Heart left ventricle (tissue), 16 donors: ENCODE measurements at regions not wholly inside any gene's neighbourhood (a gene's known extent, or its start where the extent isn't known, plus 50 kb on each side); places are given as distances from the start of the nearest gene placed in this dataset.

ENCODE experiments used
- ATAC-seq, 4 donors: fragments of 200-7000 bp; cut with Tn5 transposase; one replicate each; pipeline ENCODE4 v1.9.1; 2020 to 2022; ENCODE audit warnings: moderate library complexity in 4 of 4, mild to moderate bottlenecking in 3 of 4, moderate number of reproducible peaks in 1 of 4
- DNase-seq, 5 donors: peaks; one replicate each; pipeline ENCODE4 v3.0.0-alpha.2; 2020
- H3K27ac ChIP-seq, 12 donors: fragments of 200-600 bp; sonication (generic) in 4 of 12; one replicate each; pipeline versions ENCODE4 v1.5.0 to v1.8.0; 2016 to 2022; ENCODE audit warnings: mild to moderate bottlenecking in 2 of 12
- H3K27me3 ChIP-seq, 9 donors: fragments of 200-600 bp; sonication (generic) in 2 of 9; one replicate each; pipeline versions ENCODE4 v1.5.1 to v1.8.0; 2016 to 2022; ENCODE audit warnings: mild to moderate bottlenecking in 3 of 9
- H3K36me3 ChIP-seq, 9 donors: fragments of 200-600 bp; sonication (generic) in 2 of 9; one replicate each; pipeline versions ENCODE4 v1.5.0 to v1.8.0; 2018 to 2022; ENCODE audit warnings: mild to moderate bottlenecking in 2 of 9
- H3K4me1 ChIP-seq, 12 donors: fragments of 200-600 bp; sonication (generic) in 4 of 12; one replicate each; pipeline versions ENCODE4 v1.5.0 to v1.8.0; 2016 to 2022; ENCODE audit warnings: mild to moderate bottlenecking in 3 of 12
- H3K4me3 ChIP-seq, 12 donors: fragments of 200-600 bp; sonication (generic) in 4 of 12; one replicate each; pipeline versions ENCODE4 v1.5.0 to v1.8.0; 2017 to 2022; ENCODE audit warnings: mild to moderate bottlenecking in 9 of 12, moderate library complexity in 4 of 12
- H3K9me3 ChIP-seq, 12 donors: fragments of 200-600 bp; sonication (generic) in 4 of 12; one replicate each; pipeline versions ENCODE4 v1.5.0 to v1.8.0; 2016 to 2022; ENCODE audit warnings: mild to moderate bottlenecking in 1 of 12
- CTCF ChIP-seq, 12 donors: fragments of 200-600 bp; sonication (generic) in 4 of 12; IDR thresholded peaks; one replicate each; pipeline versions ENCODE4 v1.5.0 to v1.8.0; 2018 to 2022; ENCODE audit warnings: antibody characterized with exemption in 12 of 12, mild to moderate bottlenecking in 5 of 12
- POLR2A ChIP-seq, 2 donors: fragments of 450-650 bp; IDR thresholded peaks; one replicate each; pipeline ENCODE4 v1.6.1; 2017; ENCODE audit warnings: antibody characterized with exemption in 2 of 2, mild to moderate bottlenecking in 2 of 2, moderate library complexity in 2 of 2
- WGBS, 4 donors: extraction: QIAGEN DNeasy Blood & Tissue Kit in 2 of 4; methylation state at CpG; one replicate each; pipeline versions ENCODE4 v1.1.5 to v1.1.7; 2013 to 2018; 5-methylcytosine and 5-hydroxymethylcytosine counted together
- intact Hi-C, 10 donors: fragments of 100-400 bp; cut with DNase I; formaldehyde crosslinking; loops; one replicate each; pipeline versions ENCODE4 v1.11.1 to v1.14.2; 2022
- donor health status: ischemic (EF 13 %, LVEDD 7.1; RV severe dilation, severe dysfunction).
- donor health status: healthy with polysubstance abuse.
- donor health status: DM: no; HTN: yes; CAD: no.
- donor health status: DM: no; HTN: no; CAD: no.
- donor health status: ischemic (EF 25% LVEDD 6.9; RV normal size, moderate dysfunction).
- donor health status: ischemic (EF 25% LVEDD 5.7; RV mildly dilated, moderate dysfunction).
- donor health status: healthy.
- donor health status: DM: yes; HTN: yes; CAD: no.
- donor health status: ischemic (EF 35%, LVEDD 5.7; RV mildly dilated, moderate dysfunction).
- donor health status: nonischemic (EF 11% LVEDD 7.7; RV severe dilation, severe dysfunction).
- donor health status: DM: yes; HTN: yes; CAD: no.
- donor health status: PGD.
- donor health status: ischemic (EF 29% LVEDD 5.4; RV normal size, mild dysfunction).
- donor health status: nonischemic (EF 23%, LVEDD 6.1; RV moderate dilation, normal function).

GRCh38 chr4:3864742-3865721 lies 98.8 kb downstream of the ADRA2C start:
- Histone ChIP-seq H3K9me3 (no peaks in the 10 kb centered on the region), H3K36me3 (no peaks in the 10 kb centered on the region), H3K4me1 (peaks cover 0 to 13% (median 0%) of the 10 kb centered on the region in 12 donors), H3K27me3 (peaks cover 0 to 67% (median 14%) of the 10 kb centered on the region in 9 donors), H3K27ac (no peak overlapping the region), H3K4me3 (no peak overlapping the region)
- TF ChIP-seq POLR2A (IDR thresholded peaks at IDR 0.05) = no peak
- no peak for TF ChIP-seq CTCF (IDR thresholded peaks at IDR 0.05)
- ATAC-seq (no peak), DNase-seq (no peak)
- intact Hi-C loops = no loop called here
- 71 to 81% (median 77%) methylated on average over 12 to 28 of the region's 28 CpGs for WGBS, 4 donors

- Histone ChIP-seq H3K9me3 (no peaks in the 10 kb centered on the region), H3K27me3 (peaks cover 4 to 68% (median 25%) of the 10 kb centered on the region in 9 donors), H3K4me3 (no peak overlapping the region), H3K27ac (no peak overlapping the region), H3K4me1 (peaks cover 0 to 14% (median 0%) of the 10 kb centered on the region in 12 donors), H3K36me3 (no peaks in the 10 kb centered on the region)
- intact Hi-C loops = no loop called here
- 89 to 91% (median 90%) methylated on average over 21 to 24 of the region's 24 CpGs for WGBS, 4 donors
- TF ChIP-seq POLR2A (IDR thresholded peaks at IDR 0.05) = no peak
- no peak for TF ChIP-seq CTCF (IDR thresholded peaks at IDR 0.05)
- no peak for ATAC-seq
- DNase-seq = no peak
Measured at GRCh38 chr4:3865986-3866812, 100.0 kb downstream of the ADRA2C start.

- intact Hi-C loops = no loop called here
Measured at GRCh38 chr4:3866813-3867129, 100.6 kb downstream of the ADRA2C start.

More at GRCh38 chr4:3866813-3867129, 100.6 kb downstream of the ADRA2C start:
- peaks cover 0 to 19% (median 0%) of the 10 kb centered on the region in 12 donors for H3K4me1 ChIP-seq
- no peaks in the 10 kb centered on the region for H3K9me3 ChIP-seq
- H3K27me3 ChIP-seq = peaks cover 8 to 69% (median 29%) of the 10 kb centered on the region in 9 donors
- H3K27ac ChIP-seq = no peak overlapping the region
- H3K4me3 ChIP-seq = no peak overlapping the region
- DNase-seq = no peak
- no peaks in the 10 kb centered on the region for H3K36me3 ChIP-seq
- ATAC-seq = no peak
- TF ChIP-seq POLR2A (IDR thresholded peaks at IDR 0.05) (no peak), CTCF (IDR thresholded peaks at IDR 0.05) (no peak)
- WGBS, 4 donors = 83 to 88% (median 86%) methylated on average over 9 of the region's 9 CpGs
